Progenitor cell of endocrine pancreas (in vitro differentiated cells): ENCODE measurements at regions not wholly inside any gene's neighbourhood (a gene's known extent, or its start where the extent isn't known, plus 50 kb on each side); places are given as distances from the start of the nearest gene placed in this dataset.

ENCODE experiments used
- DNase-seq: peaks from one replicate; pipeline ENCODE4 v3.0.0; 2021; ENCODE audit warnings: low spot score; ENCODE audit not compliant: unreplicated experiment
- H3K27ac Mint-ChIP-seq: 2 replicates; pipeline ENCODE4 v1.8.0; 2021; ENCODE audit warnings: mild to moderate bottlenecking, moderate library complexity, mixed read lengths
- H3K27me3 Mint-ChIP-seq: 2 replicates; pipeline ENCODE4 v1.8.0; 2021; ENCODE audit warnings: mixed read lengths
- H3K36me3 Mint-ChIP-seq: 2 replicates; pipeline ENCODE4 v1.8.0; 2022; ENCODE audit warnings: mixed read lengths; ENCODE audit not compliant: insufficient read depth
- H3K4me1 Mint-ChIP-seq: 2 replicates; pipeline ENCODE4 v1.8.0; 2021; ENCODE audit warnings: low read depth, mixed read lengths
- H3K4me3 Mint-ChIP-seq: 2 replicates; pipeline ENCODE4 v1.8.0; 2021; ENCODE audit warnings: low read depth, mild to moderate bottlenecking, moderate library complexity, mixed read lengths
- H3K9me3 Mint-ChIP-seq: 2 replicates; pipeline ENCODE4 v1.8.0; 2021; ENCODE audit warnings: low read depth, mixed read lengths
- CTCF ChIP-seq: fragments of 200-600 bp; sonication (generic); IDR thresholded peaks from one replicate; pipeline ENCODE4 v1.5.0; 2021; ENCODE audit warnings: antibody characterized with exemption, mild to moderate bottlenecking; ENCODE audit not compliant: unreplicated experiment

GRCh38 chr16:6363896-6364607, 968.6 kb upstream of the RBFOX1 start:
- no peak for DNase-seq
- Mint-ChIP-seq H3K9me3 (peaks cover 4% of the 10 kb centered on the region), H3K36me3 (no peaks in the 10 kb centered on the region), H3K4me1 (no peaks in the 10 kb centered on the region), H3K27me3 (no peaks in the 10 kb centered on the region), H3K27ac (no peak overlapping the region), H3K4me3 (no peak overlapping the region)
- no peak for TF ChIP-seq CTCF

GRCh38 chr16:6363396-6363795, 969.2 kb upstream of the RBFOX1 start:
- TF ChIP-seq CTCF, result no peak
- Mint-ChIP-seq H3K4me3 (no peak overlapping the region), H3K27ac (no peak overlapping the region), H3K27me3 (no peaks in the 10 kb centered on the region), H3K4me1 (no peaks in the 10 kb centered on the region), H3K9me3 (peaks cover under 1% of the 10 kb centered on the region), H3K36me3 (no peaks in the 10 kb centered on the region)
- DNase-seq, result no peak

GRCh38 chr16:6362321-6362720, 970.3 kb upstream of the RBFOX1 start:
- no peak for TF ChIP-seq CTCF
- no peaks in the 10 kb centered on the region for H3K9me3 Mint-ChIP-seq
- no peak for DNase-seq

GRCh38 chr16:6360641-6361040, 972.0 kb upstream of the RBFOX1 start:
- peak; percentile 33 for TF ChIP-seq CTCF
- H3K4me3 Mint-ChIP-seq, result no peak overlapping the region
- H3K36me3 Mint-ChIP-seq, result no peaks in the 10 kb centered on the region
- no peaks in the 10 kb centered on the region for H3K9me3 Mint-ChIP-seq
- DNase-seq, result no peak
- H3K27me3 Mint-ChIP-seq, result peaks cover 11% of the 10 kb centered on the region
- H3K27ac Mint-ChIP-seq, result no peak overlapping the region
- peaks cover 3% of the 10 kb centered on the region for H3K4me1 Mint-ChIP-seq

More at GRCh38 chr16:6362321-6362720, 970.3 kb upstream of the RBFOX1 start:
- H3K27me3 Mint-ChIP-seq, result peaks cover 2% of the 10 kb centered on the region
- no peaks in the 10 kb centered on the region for H3K4me1 Mint-ChIP-seq
- no peak overlapping the region for H3K4me3 Mint-ChIP-seq
- no peaks in the 10 kb centered on the region for H3K36me3 Mint-ChIP-seq
- H3K27ac Mint-ChIP-seq, result no peak overlapping the region

- peaks cover 3% of the 10 kb centered on the region for H3K4me1 Mint-ChIP-seq
- H3K4me3 Mint-ChIP-seq, result no peak overlapping the region
- no peak for TF ChIP-seq CTCF
- H3K36me3 Mint-ChIP-seq, result no peaks in the 10 kb centered on the region
- DNase-seq, result no peak
- no peak overlapping the region for H3K27ac Mint-ChIP-seq
- H3K9me3 Mint-ChIP-seq, result no peaks in the 10 kb centered on the region
- peaks cover 22% of the 10 kb centered on the region for H3K27me3 Mint-ChIP-seq
Measured at GRCh38 chr16:6356911-6357310, 975.7 kb upstream of the RBFOX1 start.
